Smooth muscle cell (in vitro differentiated cells): ENCODE measurements at regions not wholly inside any gene's neighbourhood (a gene's known extent, or its start where the extent isn't known, plus 50 kb on each side); places are given as distances from the start of the nearest gene placed in this dataset.

Experiments used
- DNase-seq: peaks from one replicate; lab custom pipeline; 2025; ENCODE audit not compliant: unreplicated experiment; lab: John Stamatoyannopoulos, UW
- H2AFZ ChIP-seq: fragments of 200-600 bp; sonication (generic); 2 replicates; pipeline ENCODE4 v1.6.0; 2016; ENCODE audit warnings: antibody characterized with exemption, low read depth, mild to moderate bottlenecking
- H3F3A ChIP-seq: fragments of 200-600 bp; sonication (generic); 2 replicates; pipeline ENCODE4 v1.6.0; 2017; ENCODE audit warnings: antibody characterized with exemption, low read depth
- H3K27ac ChIP-seq: fragments of 200-600 bp; sonication (generic); 2 replicates; pipeline ENCODE4 v1.5.1; 2016; ENCODE audit warnings: low read depth, mild to moderate bottlenecking
- H3K27me3 ChIP-seq: fragments of 200-600 bp; sonication (generic); 2 replicates; pipeline ENCODE4 v1.6.1; 2016; ENCODE audit warnings: low read depth, mild to moderate bottlenecking
- H3K36me3 ChIP-seq: fragments of 200-600 bp; sonication (generic); 2 replicates; pipeline ENCODE4 v1.5.1; 2016; ENCODE audit warnings: low read depth
- H3K4me1 ChIP-seq: fragments of 200-600 bp; sonication (generic); 2 replicates; pipeline ENCODE4 v1.5.1; 2016; ENCODE audit warnings: low read depth
- H3K4me2 ChIP-seq: fragments of 200-600 bp; sonication (generic); 2 replicates; pipeline ENCODE4 v1.6.0; 2016; ENCODE audit warnings: mild to moderate bottlenecking
- H3K4me3 ChIP-seq: fragments of 200-600 bp; sonication (generic); 2 replicates; pipeline ENCODE4 v1.5.1; 2016; ENCODE audit warnings: mild to moderate bottlenecking
- H3K79me2 ChIP-seq: fragments of 200-600 bp; sonication (generic); 2 replicates; pipeline ENCODE4 v1.6.0; 2016; ENCODE audit warnings: low read depth, mild to moderate bottlenecking
- H3K9ac ChIP-seq: fragments of 200-600 bp; sonication (generic); 2 replicates; pipeline ENCODE4 v1.6.0; 2016; ENCODE audit warnings: low read depth
- H3K9me3 ChIP-seq: fragments of 200-600 bp; sonication (generic); replicated peaks from 2 replicates; pipeline ENCODE4 v1.5.1; 2016; ENCODE audit warnings: low read depth
- H4K20me1 ChIP-seq: fragments of 200-600 bp; sonication (generic); 2 replicates; pipeline ENCODE4 v1.6.0; 2016; ENCODE audit warnings: low read depth
- WGBS: methylation state at CpG from one replicate; pipeline ENCODE4 v1.1.7; 2016; ENCODE audit warnings: low lambda C conversion rate; 5-methylcytosine and 5-hydroxymethylcytosine counted together
- TF ChIP-seq, protein P1 (sequence below): fragments of 200-600 bp; sonication (generic); IDR thresholded peaks from 2 replicates; pipeline ENCODE4 v1.5.1; 2017; ENCODE audit warnings: borderline replicate concordance, mild to moderate bottlenecking, antibody characterized with exemption; ENCODE audit not compliant: insufficient read depth, poor library complexity, severe bottlenecking

DNA sequence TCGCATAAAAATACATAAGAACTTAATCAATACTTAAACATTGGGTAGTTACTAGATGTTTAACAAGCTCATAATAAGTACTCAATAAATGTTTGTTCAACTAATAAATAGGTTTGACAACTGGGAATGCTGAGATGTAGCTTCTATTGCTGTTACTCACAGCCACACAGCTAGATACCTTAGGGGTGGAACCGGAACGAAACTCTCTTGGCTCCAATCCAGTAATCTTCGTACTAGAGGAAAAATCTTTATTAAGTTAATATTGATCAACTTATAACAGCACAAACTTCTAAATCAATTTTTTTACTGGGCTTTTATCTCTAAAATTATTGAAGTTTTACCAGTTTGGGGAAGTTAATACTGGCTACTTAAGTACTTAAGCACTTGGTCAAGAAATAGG is 247.8 kb downstream of the PAX3 start:
- H3K27me3 ChIP-seq: peaks cover 39% of the 10 kb centered on the region

DNA sequence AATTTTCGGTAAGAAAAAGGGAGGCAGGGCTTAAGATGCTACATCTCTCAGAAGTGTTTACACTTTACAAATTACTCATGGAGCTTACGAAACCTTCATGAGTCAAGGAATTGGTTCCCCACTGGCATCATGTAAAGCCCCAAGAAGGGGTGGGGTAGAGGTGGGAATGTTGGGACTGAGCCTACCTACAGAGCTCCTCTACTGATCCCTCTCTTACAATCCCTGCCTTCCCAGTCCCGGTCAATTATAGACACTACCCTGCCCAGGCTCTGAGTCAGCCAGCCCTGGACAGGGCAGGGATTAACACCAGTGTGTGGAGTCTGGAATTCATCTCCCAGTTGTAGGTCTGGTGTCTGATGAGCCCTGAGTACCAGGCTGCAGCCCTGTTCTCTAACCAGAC is 248.9 kb downstream of the PAX3 start:
- H4K20me1 ChIP-seq: no peaks in the 10 kb centered on the region
- H3K79me2 ChIP-seq: no peaks in the 10 kb centered on the region
- TF ChIP-seq, protein P1, sequence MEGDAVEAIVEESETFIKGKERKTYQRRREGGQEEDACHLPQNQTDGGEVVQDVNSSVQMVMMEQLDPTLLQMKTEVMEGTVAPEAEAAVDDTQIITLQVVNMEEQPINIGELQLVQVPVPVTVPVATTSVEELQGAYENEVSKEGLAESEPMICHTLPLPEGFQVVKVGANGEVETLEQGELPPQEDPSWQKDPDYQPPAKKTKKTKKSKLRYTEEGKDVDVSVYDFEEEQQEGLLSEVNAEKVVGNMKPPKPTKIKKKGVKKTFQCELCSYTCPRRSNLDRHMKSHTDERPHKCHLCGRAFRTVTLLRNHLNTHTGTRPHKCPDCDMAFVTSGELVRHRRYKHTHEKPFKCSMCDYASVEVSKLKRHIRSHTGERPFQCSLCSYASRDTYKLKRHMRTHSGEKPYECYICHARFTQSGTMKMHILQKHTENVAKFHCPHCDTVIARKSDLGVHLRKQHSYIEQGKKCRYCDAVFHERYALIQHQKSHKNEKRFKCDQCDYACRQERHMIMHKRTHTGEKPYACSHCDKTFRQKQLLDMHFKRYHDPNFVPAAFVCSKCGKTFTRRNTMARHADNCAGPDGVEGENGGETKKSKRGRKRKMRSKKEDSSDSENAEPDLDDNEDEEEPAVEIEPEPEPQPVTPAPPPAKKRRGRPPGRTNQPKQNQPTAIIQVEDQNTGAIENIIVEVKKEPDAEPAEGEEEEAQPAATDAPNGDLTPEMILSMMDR: no peak
- H3K27me3 ChIP-seq: peaks cover 31% of the 10 kb centered on the region
- H3F3A ChIP-seq: peaks cover 4% of the 10 kb centered on the region
- H3K27ac ChIP-seq: no peak overlapping the region
- no peak overlapping the region for H3K4me3 ChIP-seq
- WGBS: 20% methylated on average over 3 of the region's 3 CpGs
- no peaks in the 10 kb centered on the region for H3K9me3 ChIP-seq
- H3K4me1 ChIP-seq: peaks cover 16% of the 10 kb centered on the region
- no peak for DNase-seq
- no peak overlapping the region for H2AFZ ChIP-seq
- H3K36me3 ChIP-seq: no peaks in the 10 kb centered on the region
- no peak overlapping the region for H3K9ac ChIP-seq
- H3K4me2 ChIP-seq: no peak overlapping the region

More for the DNA sequence above, 247.8 kb downstream of the PAX3 start:
- Histone ChIP-seq H3K9ac (no peak overlapping the region), H3K4me1 (peaks cover 19% of the 10 kb centered on the region), H2AFZ (no peak overlapping the region), H3K4me2 (no peak overlapping the region), H3F3A (peaks cover 8% of the 10 kb centered on the region), H3K27ac (no peak overlapping the region), H4K20me1 (no peaks in the 10 kb centered on the region), H3K4me3 (no peak overlapping the region), H3K36me3 (no peaks in the 10 kb centered on the region), H3K9me3 (no peaks in the 10 kb centered on the region), H3K79me2 (no peaks in the 10 kb centered on the region)
- no peak for DNase-seq
- TF ChIP-seq, protein P1: no peak
- WGBS: 78% methylated on average over 4 of the region's 4 CpGs

DNA sequence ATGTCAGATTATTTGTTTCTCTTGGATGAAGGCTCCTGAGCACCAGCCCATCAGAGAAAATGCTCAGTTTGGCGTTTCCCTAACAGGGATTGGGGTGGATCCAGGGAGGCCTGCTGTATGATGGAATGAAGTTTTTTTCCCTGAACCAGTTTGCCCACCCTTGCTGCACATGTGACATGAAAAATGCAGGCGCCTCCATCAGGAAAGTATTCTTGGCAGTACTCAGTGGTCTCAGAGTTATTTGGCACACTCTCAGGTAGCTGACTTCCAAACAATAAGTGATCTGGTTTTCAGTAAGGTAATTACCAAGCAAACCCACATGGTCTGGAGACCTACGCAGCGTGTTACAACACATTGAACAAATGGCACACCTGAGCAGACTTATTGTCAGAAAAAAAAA is 254.9 kb downstream of the PAX3 start:
- TF ChIP-seq, protein P1: no peak
- 79% methylated on average over 4 of the region's 4 CpGs for WGBS
- H3K9ac ChIP-seq: no peak overlapping the region

DNA sequence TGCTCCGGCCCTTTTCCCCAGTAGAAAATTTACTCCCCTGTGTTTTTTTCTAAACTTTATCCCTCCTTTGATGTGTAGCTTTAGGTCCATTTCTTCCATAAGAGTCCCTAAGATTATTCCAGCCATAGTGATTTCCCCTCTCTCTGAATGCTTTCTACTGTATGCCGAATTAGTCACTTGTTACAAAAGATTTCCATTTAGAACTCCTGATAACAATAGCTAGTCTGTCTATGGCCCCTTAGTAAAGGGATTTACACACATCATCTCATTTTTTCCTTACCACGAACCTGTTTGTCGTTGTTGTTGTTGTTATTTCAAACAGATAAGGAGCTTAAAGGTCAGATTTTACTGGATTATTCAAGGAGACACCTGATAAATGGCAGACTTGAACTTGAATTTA is 256.1 kb downstream of the PAX3 start:
- H3K4me2 ChIP-seq: no peak overlapping the region
- peaks cover 3% of the 10 kb centered on the region for H3K4me1 ChIP-seq
- no peak overlapping the region for H3K4me3 ChIP-seq
- H2AFZ ChIP-seq: no peak overlapping the region
- H3F3A ChIP-seq: no peaks in the 10 kb centered on the region
- H3K27ac ChIP-seq: no peak overlapping the region
- H3K27me3 ChIP-seq: peaks cover 20% of the 10 kb centered on the region
- no peak for DNase-seq
- H3K9me3 ChIP-seq: no peaks in the 10 kb centered on the region
- no peaks in the 10 kb centered on the region for H4K20me1 ChIP-seq
- TF ChIP-seq, protein P1: no peak
- no peak overlapping the region for H3K9ac ChIP-seq
- 23% methylated on average over 4 of the region's 4 CpGs for WGBS
- no peaks in the 10 kb centered on the region for H3K36me3 ChIP-seq
- no peaks in the 10 kb centered on the region for H3K79me2 ChIP-seq

More for the DNA sequence above, 254.9 kb downstream of the PAX3 start:
- Histone ChIP-seq H3K27me3 (peaks cover 16% of the 10 kb centered on the region), H2AFZ (no peak overlapping the region), H3K9me3 (no peaks in the 10 kb centered on the region), H3K4me2 (no peak overlapping the region), H3K36me3 (no peaks in the 10 kb centered on the region), H4K20me1 (no peaks in the 10 kb centered on the region), H3K4me1 (no peaks in the 10 kb centered on the region), H3F3A (no peaks in the 10 kb centered on the region), H3K79me2 (no peaks in the 10 kb centered on the region), H3K4me3 (no peak overlapping the region), H3K27ac (no peak overlapping the region)
- no peak for DNase-seq
